Neural cell (in vitro differentiated cells): ENCODE measurements at regions not wholly inside any gene's neighbourhood (a gene's known extent, or its start where the extent isn't known, plus 50 kb on each side); places are given as distances from the start of the nearest gene placed in this dataset.

Source experiments
- H2AFZ ChIP-seq: fragments of 200-600, 300-800 bp; sonication (generic), shearing (Covaris generic); 2 replicates; pipeline ENCODE4 v1.6.0; 2014; ENCODE audit warnings: low read depth, mild to moderate bottlenecking, antibody characterized with exemption, low read length, moderate library complexity
- H3F3A ChIP-seq: fragments of 200-600 bp; shearing (Covaris generic); 2 replicates; pipeline ENCODE4 v1.6.1; 2016; ENCODE audit warnings: mild to moderate bottlenecking, moderate library complexity, mixed read lengths, antibody characterized with exemption, low read length; ENCODE audit not compliant: insufficient read depth, poor library complexity, severe bottlenecking
- H3K27ac ChIP-seq: fragments of 200-600, 300-800 bp; sonication (generic), shearing (Covaris generic); 2 replicates; pipeline ENCODE4 v1.5.1; 2014; ENCODE audit warnings: mild to moderate bottlenecking, low read length, moderate library complexity
- H3K27me3 ChIP-seq: fragments of 300-800, 200-600 bp; sonication (generic), shearing (Covaris generic); 2 replicates; pipeline ENCODE4 v1.6.0; 2014; ENCODE audit warnings: mild to moderate bottlenecking, low read depth, low read length, moderate library complexity; ENCODE audit not compliant: insufficient read depth
- H3K36me3 ChIP-seq: fragments of 300-800, 200-600 bp; sonication (generic), shearing (Covaris generic); 2 replicates; pipeline ENCODE4 v1.5.1; 2014; ENCODE audit warnings: mild to moderate bottlenecking, antibody characterized with exemption, low read length, moderate library complexity; ENCODE audit not compliant: insufficient read depth
- H3K4me2 ChIP-seq: fragments of 300-800, 200-600 bp; sonication (generic), shearing (Covaris generic); 2 replicates; pipeline ENCODE4 v1.6.0; 2014; ENCODE audit warnings: mild to moderate bottlenecking, low read length
- H3K4me3 ChIP-seq: fragments of 300-800, 200-600 bp; sonication (generic), shearing (Covaris generic); 2 replicates; pipeline ENCODE4 v1.5.1; 2014; ENCODE audit warnings: mild to moderate bottlenecking, low read length, moderate library complexity
- H3K79me2 ChIP-seq: fragments of 200-600 bp; shearing (Covaris generic); replicated peaks from 2 replicates; pipeline ENCODE4 v1.6.0; 2014; ENCODE audit warnings: mild to moderate bottlenecking, low read length, moderate library complexity; ENCODE audit not compliant: insufficient read depth
- H3K9ac ChIP-seq: fragments of 300-800, 200-600 bp; sonication (generic), shearing (Covaris generic); 2 replicates; pipeline ENCODE4 v1.6.1; 2016; ENCODE audit warnings: mild to moderate bottlenecking, low read length, mixed read lengths
- H3K9me2 ChIP-seq: fragments of 200-600 bp; shearing (Covaris generic); 2 replicates; pipeline ENCODE4 v1.6.1; 2016; ENCODE audit warnings: mild to moderate bottlenecking, low read length, mixed read lengths; ENCODE audit not compliant: insufficient read depth
- H3K9me3 ChIP-seq: fragments of 200-600, 300-800 bp; sonication (generic), shearing (Covaris generic); 2 replicates; pipeline ENCODE4 v1.6.1; 2016; ENCODE audit warnings: mild to moderate bottlenecking, mixed run types, low read length, moderate library complexity, mixed read lengths
- H4K20me1 ChIP-seq: fragments of 200-600 bp; shearing (Covaris generic); 2 replicates; pipeline ENCODE4 v1.6.1; 2016; ENCODE audit warnings: mild to moderate bottlenecking, mixed run types; ENCODE audit not compliant: insufficient read depth
- EP300 ChIP-seq: fragments of 450-650 bp; conservative IDR thresholded peaks from 2 replicates; pipeline ENCODE4 v1.6.1; 2014; ENCODE audit warnings: antibody characterized with exemption, mild to moderate bottlenecking, moderate library complexity; ENCODE audit not compliant: poor library complexity, severe bottlenecking
- MXI1 ChIP-seq: fragments of 450-650 bp; conservative IDR thresholded peaks from 2 replicates; pipeline ENCODE4 v1.6.1; 2014; ENCODE audit warnings: antibody characterized with exemption, mild to moderate bottlenecking; ENCODE audit not compliant: poor library complexity, severe bottlenecking
- POLR2AphosphoS5 ChIP-seq: IDR thresholded peaks from 2 replicates; pipeline ENCODE4 v1.6.1; 2012
- RAD21 ChIP-seq: fragments of 450-650 bp; conservative IDR thresholded peaks from 2 replicates; pipeline ENCODE4 v1.6.1; 2014; ENCODE audit warnings: antibody characterized with exemption, mild to moderate bottlenecking, moderate library complexity
- SMC3 ChIP-seq: fragments of 450-650 bp; conservative IDR thresholded peaks from 2 replicates; pipeline ENCODE4 v1.6.1; 2014; ENCODE audit warnings: antibody characterized with exemption, mild to moderate bottlenecking, moderate library complexity; ENCODE audit not compliant: poor library complexity
- TAF1 ChIP-seq: IDR thresholded peaks from 2 replicates; pipeline ENCODE4 v1.6.1; 2012; ENCODE audit warnings: low read depth
- TF ChIP-seq, protein P1 (sequence below): fragments of 450-650 bp; IDR thresholded peaks from 2 replicates; pipeline ENCODE4 v1.5.1; 2014; ENCODE audit warnings: antibody characterized with exemption, mild to moderate bottlenecking, moderate library complexity; ENCODE audit not compliant: poor library complexity, severe bottlenecking
- TF ChIP-seq, protein P2 (sequence below): IDR thresholded peaks from 2 replicates; pipeline ENCODE4 v1.6.1; 2012; ENCODE audit warnings: borderline replicate concordance

DNA sequence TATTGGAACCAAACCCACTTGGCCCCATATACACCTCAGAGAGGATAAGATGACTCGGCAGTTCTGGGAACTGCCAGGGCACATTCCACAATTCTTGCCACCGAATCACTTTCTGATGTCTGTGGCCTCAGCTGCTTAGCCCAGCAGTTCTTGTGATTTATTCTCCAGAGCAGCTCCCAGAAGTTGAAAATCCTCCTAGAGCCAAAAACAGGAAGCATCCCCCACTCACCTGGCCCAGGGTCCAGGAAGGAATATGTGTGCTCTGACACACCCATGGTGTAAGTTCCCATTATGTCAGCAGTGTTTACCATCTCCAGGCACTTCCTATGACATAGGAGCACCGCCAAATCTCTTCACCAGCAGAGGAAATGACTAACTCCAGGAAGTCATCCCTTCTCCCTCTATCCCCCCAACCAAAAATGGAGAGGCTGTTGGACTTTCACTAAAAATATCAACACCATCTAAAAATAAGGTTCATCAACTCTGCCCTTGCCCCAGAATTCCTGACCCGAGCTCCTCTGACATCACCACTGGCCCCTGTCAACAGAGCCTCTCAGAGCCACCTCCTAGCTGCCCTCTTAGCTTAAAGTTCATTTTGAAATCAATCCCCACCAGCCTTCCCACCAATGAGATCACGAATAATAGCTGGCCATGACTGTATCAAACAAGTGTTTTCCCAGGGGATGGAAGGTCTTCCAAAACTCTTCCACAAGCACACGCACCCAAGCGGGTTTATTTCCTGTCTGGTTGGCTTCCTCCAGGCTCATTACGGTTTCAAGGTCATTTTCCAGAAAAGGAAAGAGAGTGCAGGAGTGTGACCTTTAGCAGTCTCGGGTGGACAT, 223.1 kb upstream of the PARD3B start:
- H2AFZ ChIP-seq = no peak overlapping the region
- TF ChIP-seq POLR2AphosphoS5 (no peak), MXI1 (no peak), TAF1 (no peak), RAD21 (no peak)
- TF ChIP-seq, protein P1, sequence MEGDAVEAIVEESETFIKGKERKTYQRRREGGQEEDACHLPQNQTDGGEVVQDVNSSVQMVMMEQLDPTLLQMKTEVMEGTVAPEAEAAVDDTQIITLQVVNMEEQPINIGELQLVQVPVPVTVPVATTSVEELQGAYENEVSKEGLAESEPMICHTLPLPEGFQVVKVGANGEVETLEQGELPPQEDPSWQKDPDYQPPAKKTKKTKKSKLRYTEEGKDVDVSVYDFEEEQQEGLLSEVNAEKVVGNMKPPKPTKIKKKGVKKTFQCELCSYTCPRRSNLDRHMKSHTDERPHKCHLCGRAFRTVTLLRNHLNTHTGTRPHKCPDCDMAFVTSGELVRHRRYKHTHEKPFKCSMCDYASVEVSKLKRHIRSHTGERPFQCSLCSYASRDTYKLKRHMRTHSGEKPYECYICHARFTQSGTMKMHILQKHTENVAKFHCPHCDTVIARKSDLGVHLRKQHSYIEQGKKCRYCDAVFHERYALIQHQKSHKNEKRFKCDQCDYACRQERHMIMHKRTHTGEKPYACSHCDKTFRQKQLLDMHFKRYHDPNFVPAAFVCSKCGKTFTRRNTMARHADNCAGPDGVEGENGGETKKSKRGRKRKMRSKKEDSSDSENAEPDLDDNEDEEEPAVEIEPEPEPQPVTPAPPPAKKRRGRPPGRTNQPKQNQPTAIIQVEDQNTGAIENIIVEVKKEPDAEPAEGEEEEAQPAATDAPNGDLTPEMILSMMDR = no peak
- TF ChIP-seq, protein P2, sequence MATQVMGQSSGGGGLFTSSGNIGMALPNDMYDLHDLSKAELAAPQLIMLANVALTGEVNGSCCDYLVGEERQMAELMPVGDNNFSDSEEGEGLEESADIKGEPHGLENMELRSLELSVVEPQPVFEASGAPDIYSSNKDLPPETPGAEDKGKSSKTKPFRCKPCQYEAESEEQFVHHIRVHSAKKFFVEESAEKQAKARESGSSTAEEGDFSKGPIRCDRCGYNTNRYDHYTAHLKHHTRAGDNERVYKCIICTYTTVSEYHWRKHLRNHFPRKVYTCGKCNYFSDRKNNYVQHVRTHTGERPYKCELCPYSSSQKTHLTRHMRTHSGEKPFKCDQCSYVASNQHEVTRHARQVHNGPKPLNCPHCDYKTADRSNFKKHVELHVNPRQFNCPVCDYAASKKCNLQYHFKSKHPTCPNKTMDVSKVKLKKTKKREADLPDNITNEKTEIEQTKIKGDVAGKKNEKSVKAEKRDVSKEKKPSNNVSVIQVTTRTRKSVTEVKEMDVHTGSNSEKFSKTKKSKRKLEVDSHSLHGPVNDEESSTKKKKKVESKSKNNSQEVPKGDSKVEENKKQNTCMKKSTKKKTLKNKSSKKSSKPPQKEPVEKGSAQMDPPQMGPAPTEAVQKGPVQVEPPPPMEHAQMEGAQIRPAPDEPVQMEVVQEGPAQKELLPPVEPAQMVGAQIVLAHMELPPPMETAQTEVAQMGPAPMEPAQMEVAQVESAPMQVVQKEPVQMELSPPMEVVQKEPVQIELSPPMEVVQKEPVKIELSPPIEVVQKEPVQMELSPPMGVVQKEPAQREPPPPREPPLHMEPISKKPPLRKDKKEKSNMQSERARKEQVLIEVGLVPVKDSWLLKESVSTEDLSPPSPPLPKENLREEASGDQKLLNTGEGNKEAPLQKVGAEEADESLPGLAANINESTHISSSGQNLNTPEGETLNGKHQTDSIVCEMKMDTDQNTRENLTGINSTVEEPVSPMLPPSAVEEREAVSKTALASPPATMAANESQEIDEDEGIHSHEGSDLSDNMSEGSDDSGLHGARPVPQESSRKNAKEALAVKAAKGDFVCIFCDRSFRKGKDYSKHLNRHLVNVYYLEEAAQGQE = no peak
- H3K9ac ChIP-seq = no peak overlapping the region

DNA sequence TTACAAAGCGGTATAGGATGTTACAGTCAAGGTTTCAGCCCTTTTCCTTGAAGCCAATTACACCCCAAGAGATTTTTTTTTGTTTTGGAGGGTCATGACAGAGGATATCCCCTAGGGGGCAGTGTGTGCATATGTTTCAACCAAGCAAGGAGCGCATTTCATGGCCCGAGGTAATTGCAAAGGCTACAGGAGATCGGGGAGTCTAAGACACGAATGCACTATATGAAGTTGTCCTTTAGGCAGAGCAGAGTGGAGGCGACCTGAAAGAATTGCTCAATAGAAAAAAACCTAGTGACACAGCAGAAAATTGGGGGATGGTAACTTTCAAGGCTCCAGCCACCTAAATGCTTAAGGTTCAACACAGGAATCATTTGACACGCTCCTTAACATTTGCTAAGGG, 219.8 kb upstream of the PARD3B start:
- Histone ChIP-seq H3K9ac (no peak overlapping the region), H3K9me2 (no peaks in the 10 kb centered on the region), H3K4me2 (no peak overlapping the region), H3K4me3 (no peak overlapping the region), H4K20me1 (no peaks in the 10 kb centered on the region), H3F3A (no peaks in the 10 kb centered on the region), H3K36me3 (no peaks in the 10 kb centered on the region), H3K9me3 (no peaks in the 10 kb centered on the region), H3K27me3 (no peaks in the 10 kb centered on the region), H2AFZ (no peak overlapping the region), H3K79me2 (no peaks in the 10 kb centered on the region), H3K27ac (no peak overlapping the region)
- TF ChIP-seq EP300 = peak; percentile 12
- no peak for TF ChIP-seq TAF1
- TF ChIP-seq, protein P1 = peak; percentile 96
- TF ChIP-seq SMC3 = peak; percentile 97
- peak; percentile 99 for TF ChIP-seq RAD21
- TF ChIP-seq MXI1 = no peak

More for the DNA sequence above, 223.1 kb upstream of the PARD3B start:
- Histone ChIP-seq H3K9me2 (no peaks in the 10 kb centered on the region), H3K27me3 (no peaks in the 10 kb centered on the region), H3K4me2 (no peak overlapping the region), H4K20me1 (no peaks in the 10 kb centered on the region), H3F3A (no peaks in the 10 kb centered on the region), H3K9me3 (no peaks in the 10 kb centered on the region), H3K4me3 (no peak overlapping the region), H3K27ac (no peak overlapping the region), H3K79me2 (no peaks in the 10 kb centered on the region), H3K36me3 (no peaks in the 10 kb centered on the region)
